ENCODE measurements at regions not wholly inside any gene's neighbourhood (a gene's known extent, or its start where the extent isn't known, plus 50 kb on each side); places are given as distances from the start of the nearest gene placed in this dataset.

- no peak for DNase-seq (ENCODE audit: extremely low spot score)
- ChIA-PET CTCF (no interaction called here), POLR2A (no interaction called here)
- TF ChIP-seq, protein P1, sequence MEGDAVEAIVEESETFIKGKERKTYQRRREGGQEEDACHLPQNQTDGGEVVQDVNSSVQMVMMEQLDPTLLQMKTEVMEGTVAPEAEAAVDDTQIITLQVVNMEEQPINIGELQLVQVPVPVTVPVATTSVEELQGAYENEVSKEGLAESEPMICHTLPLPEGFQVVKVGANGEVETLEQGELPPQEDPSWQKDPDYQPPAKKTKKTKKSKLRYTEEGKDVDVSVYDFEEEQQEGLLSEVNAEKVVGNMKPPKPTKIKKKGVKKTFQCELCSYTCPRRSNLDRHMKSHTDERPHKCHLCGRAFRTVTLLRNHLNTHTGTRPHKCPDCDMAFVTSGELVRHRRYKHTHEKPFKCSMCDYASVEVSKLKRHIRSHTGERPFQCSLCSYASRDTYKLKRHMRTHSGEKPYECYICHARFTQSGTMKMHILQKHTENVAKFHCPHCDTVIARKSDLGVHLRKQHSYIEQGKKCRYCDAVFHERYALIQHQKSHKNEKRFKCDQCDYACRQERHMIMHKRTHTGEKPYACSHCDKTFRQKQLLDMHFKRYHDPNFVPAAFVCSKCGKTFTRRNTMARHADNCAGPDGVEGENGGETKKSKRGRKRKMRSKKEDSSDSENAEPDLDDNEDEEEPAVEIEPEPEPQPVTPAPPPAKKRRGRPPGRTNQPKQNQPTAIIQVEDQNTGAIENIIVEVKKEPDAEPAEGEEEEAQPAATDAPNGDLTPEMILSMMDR (IDR thresholded peaks at IDR 0.05; ENCODE audit: control extremely low read depth, extremely low read depth, low read depth, missing control alignments): no peak
Measured at GRCh38 chr11:92154611-92155010, 70.0 kb upstream of the FAT3 start.

DNA sequence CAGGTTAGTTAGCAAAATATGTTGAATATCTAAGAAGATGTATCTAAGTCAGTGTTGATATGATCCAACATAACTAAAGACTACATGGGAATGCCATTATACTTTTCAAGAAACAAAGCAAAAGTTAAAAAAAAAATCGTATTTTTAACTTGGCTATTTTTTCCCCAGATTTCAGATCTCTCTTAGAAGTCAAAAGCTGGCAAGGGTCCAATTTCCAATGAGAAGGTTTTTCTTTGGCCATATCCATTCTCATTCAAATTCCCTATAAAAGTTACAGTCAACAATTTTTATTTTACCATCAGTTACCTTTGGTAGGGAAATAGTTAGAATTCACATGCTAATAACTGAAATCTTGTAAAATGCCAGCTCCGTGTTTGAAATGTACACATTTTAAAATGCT lies 70.5 kb upstream of the FAT3 start:
- ChIA-PET POLR2A (no interaction called here), CTCF (interaction anchor here (1.5 to 2.3 kb wide), 2 partner anchors 11 to 23 kb away, joined by 5 to 10 read pairs; no protein-coding TSS in a partner anchor)
- DNase-seq (ENCODE audit: extremely low spot score): no peak
- TF ChIP-seq, protein P1 (IDR thresholded peaks at IDR 0.05; ENCODE audit: control extremely low read depth, extremely low read depth, low read depth, missing control alignments): no peak

DNA sequence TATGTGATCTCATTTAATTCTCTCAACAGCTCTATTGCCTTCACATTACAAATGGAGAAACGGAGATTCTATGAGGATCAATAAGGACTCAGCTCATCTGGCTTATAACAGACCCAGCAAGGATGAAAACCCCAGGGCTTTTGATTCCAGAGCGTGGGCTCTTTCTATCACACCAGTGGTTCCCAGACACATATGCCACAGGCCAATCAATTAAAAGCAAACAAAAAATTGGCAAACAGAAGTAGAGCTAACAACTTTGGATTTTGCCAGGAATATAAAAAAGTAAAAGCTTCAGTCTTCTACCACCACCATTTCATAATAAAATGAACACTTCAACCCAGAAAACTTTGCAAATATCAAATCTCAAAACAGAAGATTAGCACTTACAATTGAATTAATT lies 71.1 kb upstream of the FAT3 start:
- POLR2A ChIA-PET: no interaction called here
- no peak for DNase-seq (ENCODE audit: extremely low spot score)
- CTCF ChIA-PET: interaction anchor here (1.5 to 2.3 kb wide), 2 partner anchors 11 to 24 kb away, joined by 5 to 10 read pairs; no protein-coding TSS in a partner anchor
- TF ChIP-seq, protein P1 (IDR thresholded peaks at IDR 0.05; ENCODE audit: control extremely low read depth, extremely low read depth, low read depth, missing control alignments): no peak

DNA sequence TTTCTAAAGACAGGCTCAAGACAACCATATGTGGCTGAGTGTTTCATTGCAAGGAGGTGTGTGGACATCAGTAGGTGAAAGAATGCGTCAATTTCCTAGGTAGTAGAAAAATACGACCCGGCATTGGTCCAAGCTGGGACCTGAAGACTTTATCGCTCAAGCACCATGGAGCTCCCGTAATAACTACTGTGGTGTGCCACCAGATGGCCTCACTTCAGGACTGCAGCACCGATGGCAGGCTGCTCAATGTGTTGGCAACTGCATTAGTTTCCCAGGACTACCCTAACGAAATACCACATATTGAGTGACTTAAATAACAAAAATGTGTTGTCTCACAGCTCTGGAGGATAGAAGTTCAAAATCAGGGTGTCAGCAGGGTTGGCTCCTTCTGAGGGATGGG lies 72.4 kb upstream of the FAT3 start:
- TF ChIP-seq, protein P1 (IDR thresholded peaks at IDR 0.05; ENCODE audit: control extremely low read depth, extremely low read depth, low read depth, missing control alignments): no peak
- ChIA-PET CTCF (interaction anchor here (2.3 kb wide), 1 partner anchor 13 kb away, joined by 10 read pairs; no protein-coding TSS in a partner anchor), POLR2A (no interaction called here)
- DNase-seq (ENCODE audit: extremely low spot score): no peak

GRCh38 chr11:92149996-92150395 lies 74.6 kb upstream of the FAT3 start:
- ChIA-PET POLR2A (no interaction called here), CTCF (no interaction called here)
- DNase-seq (ENCODE audit: extremely low spot score): no peak
- TF ChIP-seq, protein P1 (IDR thresholded peaks at IDR 0.05; ENCODE audit: control extremely low read depth, extremely low read depth, low read depth, missing control alignments): no peak

- ChIA-PET POLR2A (no interaction called here), CTCF (no interaction called here)
- DNase-seq (ENCODE audit: extremely low spot score): no peak
- TF ChIP-seq, protein P1 (IDR thresholded peaks at IDR 0.05; ENCODE audit: control extremely low read depth, extremely low read depth, low read depth, missing control alignments): no peak
Measured at GRCh38 chr11:92141725-92142124, 82.9 kb upstream of the FAT3 start.

GRCh38 chr11:92141159-92141558 lies 83.5 kb upstream of the FAT3 start:
- no peak for DNase-seq (ENCODE audit: extremely low spot score)
- CTCF ChIA-PET: no interaction called here
- POLR2A ChIA-PET: no interaction called here
- TF ChIP-seq, protein P1 (IDR thresholded peaks at IDR 0.05; ENCODE audit: control extremely low read depth, extremely low read depth, low read depth, missing control alignments): no peak

All from GM10248 (cell line).